GM12875 (cell line): ENCODE measurements at regions not wholly inside any gene's neighbourhood (a gene's known extent, or its start where the extent isn't known, plus 50 kb on each side); places are given as distances from the start of the nearest gene placed in this dataset.

Source experiments
- H3K4me3 ChIP-seq: one replicate; pipeline ENCODE4 v1.5.1; 2011; ENCODE audit warnings: low read depth, low read length, control low read depth
- CTCF ChIP-seq: IDR thresholded peaks from 2 replicates; pipeline ENCODE4 v1.5.1; 2011; ENCODE audit warnings: low read depth, mild to moderate bottlenecking, control low read depth, inconsistent platforms, low read length, moderate library complexity, borderline replicate concordance; ENCODE audit not compliant: insufficient read depth

- no peak for TF ChIP-seq CTCF
- no peak overlapping the region for H3K4me3 ChIP-seq
Observed at GRCh38 chr22:46098525-46099475, 51.5 kb upstream of the PPARA start.

GRCh38 chr22:46099740-46100139 lies 50.6 kb upstream of the PPARA start:
- H3K4me3 ChIP-seq, result no peak overlapping the region
- TF ChIP-seq CTCF, result no peak

GRCh38 chr22:46100401-46101105 lies 49.8 kb upstream of the PPARA start:
- no peak for TF ChIP-seq CTCF
- H3K4me3 ChIP-seq, result no peak overlapping the region
